GM23248 (cell line): ENCODE measurements at regions not wholly inside any gene's neighbourhood (a gene's known extent, or its start where the extent isn't known, plus 50 kb on each side); places are given as distances from the start of the nearest gene placed in this dataset.
A peak's percentile ranks its signal among the peaks of the same experiment; 100 is the strongest.

ENCODE experiments used
- DNase-seq: peaks from one replicate; pipeline ENCODE4 v3.0.0-alpha.2; 2015
- H2AFZ ChIP-seq: fragments of 200-600 bp; sonication (generic); 2 replicates; pipeline ENCODE4 v1.6.1; 2016; ENCODE audit warnings: antibody characterized with exemption
- H3F3A ChIP-seq: fragments of 200-600 bp; sonication (generic); 2 replicates; pipeline ENCODE4 v1.6.1; 2016; ENCODE audit warnings: mild to moderate bottlenecking, antibody characterized with exemption, mixed run types; ENCODE audit not compliant: insufficient read depth
- H3K27ac ChIP-seq: fragments of 200-600 bp; sonication (generic); 2 replicates; pipeline ENCODE4 v1.5.1; 2016; ENCODE audit warnings: mild to moderate bottlenecking
- H3K27me3 ChIP-seq: fragments of 200-600 bp; sonication (generic); replicated peaks from 2 replicates; pipeline ENCODE4 v1.6.1; 2016; ENCODE audit warnings: mild to moderate bottlenecking; ENCODE audit not compliant: insufficient read depth
- H3K36me3 ChIP-seq: fragments of 200-600 bp; sonication (generic); 2 replicates; pipeline ENCODE4 v1.6.1; 2016; ENCODE audit warnings: low read depth, mild to moderate bottlenecking
- H3K4me1 ChIP-seq: fragments of 200-600 bp; sonication (generic); 2 replicates; pipeline ENCODE4 v1.6.1; 2016; ENCODE audit warnings: mild to moderate bottlenecking; ENCODE audit not compliant: insufficient read depth
- H3K4me2 ChIP-seq: fragments of 200-600 bp; sonication (generic); one replicate; pipeline ENCODE4 v1.6.1; 2016; ENCODE audit warnings: mild to moderate bottlenecking; ENCODE audit not compliant: unreplicated experiment
- H3K4me3 ChIP-seq: fragments of 200-600 bp; sonication (generic); 2 replicates; pipeline ENCODE4 v1.5.1; 2016; ENCODE audit warnings: mild to moderate bottlenecking
- H3K79me2 ChIP-seq: fragments of 200-600 bp; sonication (generic); 2 replicates; pipeline ENCODE4 v1.6.1; 2016; ENCODE audit warnings: mild to moderate bottlenecking; ENCODE audit not compliant: insufficient read depth
- H3K9ac ChIP-seq: fragments of 200-600 bp; sonication (generic); 2 replicates; pipeline ENCODE4 v1.6.1; 2016; ENCODE audit warnings: mild to moderate bottlenecking
- H3K9me2 ChIP-seq: fragments of 200-600 bp; sonication (generic); 2 replicates; pipeline ENCODE4 v1.6.1; 2016; ENCODE audit warnings: mixed run types, mild to moderate bottlenecking, moderate library complexity; ENCODE audit not compliant: insufficient read depth
- H3K9me3 ChIP-seq: fragments of 200-600 bp; sonication (generic); one replicate; pipeline ENCODE4 v1.6.1; 2017; ENCODE audit warnings: low read depth
- H4K20me1 ChIP-seq: fragments of 200-600 bp; sonication (generic); 2 replicates; pipeline ENCODE4 v1.6.0; 2016; ENCODE audit not compliant: insufficient read depth
- EZH2 ChIP-seq: fragments of 200-600 bp; sonication (generic); IDR thresholded peaks from 2 replicates; pipeline ENCODE4 v1.6.1; 2018; ENCODE audit warnings: antibody characterized with exemption, mild to moderate bottlenecking; ENCODE audit not compliant: insufficient read depth, poor library complexity, severe bottlenecking
- EZH2phosphoT487 ChIP-seq: fragments of 200-600 bp; sonication (generic); IDR thresholded peaks from 2 replicates; pipeline ENCODE4 v1.6.1; 2018; ENCODE audit warnings: antibody characterized with exemption, moderate library complexity, mild to moderate bottlenecking, low read depth; ENCODE audit not compliant: insufficient read depth
- WGBS, 2 experiments: methylation state at CpG; one replicate each; pipeline ENCODE4 v1.1.6; 2015 to 2017; ENCODE audit warnings: low lambda C conversion rate in 2 of 2, low coverage in 1 of 2; ENCODE audit errors: missing lambda C conversion rate in 2 of 2; 5-methylcytosine and 5-hydroxymethylcytosine counted together
- in situ Hi-C: fragments of 300-500 bp; cut with MboI; formaldehyde crosslinking; loops from 2 replicates; pipeline ENCODE4 v1.15.0; 2020

- Histone ChIP-seq H3K79me2 (no peaks in the 10 kb centered on the region), H3K4me3 (no peak overlapping the region), H3K4me2 (no peak overlapping the region), H2AFZ (no peak overlapping the region), H3K36me3 (no peaks in the 10 kb centered on the region), H3K9me2 (no peaks in the 10 kb centered on the region), H4K20me1 (no peaks in the 10 kb centered on the region), H3F3A (0 out of 2 replicates have a peak, but pooled peaks cover 10% of the 10 kb centered on the region), H3K27ac (no peak overlapping the region), H3K9ac (no peak overlapping the region), H3K9me3 (no peaks in the 10 kb centered on the region), H3K27me3 (no peaks in the 10 kb centered on the region), H3K4me1 (peaks cover 12% of the 10 kb centered on the region; the same call in 1 of the 2 replicates)
- TF ChIP-seq EZH2phosphoT487 (no peak), EZH2 (no peak)
- WGBS, 2 experiments: 92 to 95% methylated on average over 5 of the region's 5 CpGs
- DNase-seq: no peak
- in situ Hi-C loops: no loop called here
Observed at GRCh38 chr18:3342628-3343027, 80.7 kb downstream of the MYL12B start.

DNA sequence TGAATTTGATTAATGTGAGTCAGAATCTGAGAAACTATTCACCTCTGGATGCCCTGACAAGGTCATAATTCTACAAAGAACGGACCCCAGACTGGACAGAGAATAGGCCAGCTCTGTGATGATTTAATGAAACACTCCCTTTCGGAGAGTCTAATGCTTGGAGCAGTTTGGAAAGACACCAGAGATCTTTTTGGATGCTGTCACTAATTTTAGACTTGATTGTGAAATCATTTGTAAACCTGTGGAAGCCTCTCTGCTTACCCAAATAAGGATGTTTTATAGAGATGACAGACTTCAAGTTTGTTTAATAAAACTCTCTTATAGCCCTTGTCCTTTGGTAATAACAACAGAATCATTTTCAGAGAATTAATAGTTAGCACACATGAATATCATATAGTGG lies 83.5 kb downstream of the MYL12B start:
- TF ChIP-seq EZH2phosphoT487 (no peak), EZH2 (no peak)
- Histone ChIP-seq H3K79me2 (no peaks in the 10 kb centered on the region), H3F3A (0 out of 2 replicates have a peak, but pooled peaks cover 10% of the 10 kb centered on the region), H3K4me3 (no peak overlapping the region), H4K20me1 (no peaks in the 10 kb centered on the region), H3K9me3 (no peaks in the 10 kb centered on the region), H3K4me2 (peak overlapping the region; percentile 1), H3K36me3 (no peaks in the 10 kb centered on the region), H3K4me1 (peaks cover 8% of the 10 kb centered on the region; the same call in 1 of the 2 replicates), H3K9ac (no peak overlapping the region), H3K9me2 (no peaks in the 10 kb centered on the region), H3K27ac (no peak overlapping the region), H2AFZ (no peak overlapping the region), H3K27me3 (no peaks in the 10 kb centered on the region)
- in situ Hi-C loops: no loop called here
- peak; percentile 55 for DNase-seq
- WGBS, 2 experiments: 18 to 25% methylated on average over 2 of the region's 2 CpGs

DNA sequence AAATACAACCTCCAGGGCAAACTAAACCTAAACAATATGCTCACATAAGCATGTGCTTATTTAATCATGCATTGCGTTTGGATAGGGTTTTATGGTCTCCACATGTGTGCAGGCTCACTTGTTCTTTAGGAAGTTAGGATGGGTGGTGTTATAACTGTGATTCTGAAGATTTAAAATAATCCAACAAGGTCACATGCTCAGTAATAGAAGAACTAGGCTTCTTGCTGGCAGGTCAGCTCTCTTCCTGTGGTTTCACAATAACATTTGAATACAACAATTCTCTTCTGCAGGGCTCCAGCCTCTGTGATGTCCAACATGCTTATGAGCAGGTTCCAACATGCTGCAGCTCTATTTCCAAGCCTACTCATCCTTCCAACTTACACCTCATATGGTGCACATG lies 84.0 kb downstream of the MYL12B start:
- H3K27ac ChIP-seq: no peak overlapping the region
- H3K79me2 ChIP-seq: no peaks in the 10 kb centered on the region
- H3K9me2 ChIP-seq: no peaks in the 10 kb centered on the region
- 3 to 4% methylated on average over 1 of the region's 1 CpG for WGBS, 2 experiments
- H3K4me1 ChIP-seq: peaks cover 12% of the 10 kb centered on the region; the same call in 1 of the 2 replicates
- no peak overlapping the region for H3K9ac ChIP-seq
- H4K20me1 ChIP-seq: no peaks in the 10 kb centered on the region
- no peaks in the 10 kb centered on the region for H3K9me3 ChIP-seq
- no peaks in the 10 kb centered on the region for H3K36me3 ChIP-seq
- no peaks in the 10 kb centered on the region for H3K27me3 ChIP-seq
- in situ Hi-C loops: no loop called here
- 0 out of 2 replicates have a peak, but pooled peaks cover 10% of the 10 kb centered on the region for H3F3A ChIP-seq
- no peak for DNase-seq
- TF ChIP-seq EZH2phosphoT487 (no peak), EZH2 (no peak)
- H3K4me3 ChIP-seq: no peak overlapping the region
- no peak overlapping the region for H2AFZ ChIP-seq
- peak overlapping the region; percentile 1 for H3K4me2 ChIP-seq

- Histone ChIP-seq H3K9me3 (no peaks in the 10 kb centered on the region), H3K4me2 (no peak overlapping the region), H3K4me1 (peaks cover 18% of the 10 kb centered on the region), H3K27ac (no peak overlapping the region), H3K9me2 (no peaks in the 10 kb centered on the region), H3K36me3 (no peaks in the 10 kb centered on the region), H2AFZ (no peak overlapping the region), H3K4me3 (no peak overlapping the region), H3K9ac (no peak overlapping the region), H3K79me2 (no peaks in the 10 kb centered on the region), H4K20me1 (no peaks in the 10 kb centered on the region), H3K27me3 (no peaks in the 10 kb centered on the region), H3F3A (0 out of 2 replicates have a peak, but pooled peaks cover 10% of the 10 kb centered on the region)
- DNase-seq: no peak
- in situ Hi-C loops: no loop called here
- TF ChIP-seq EZH2phosphoT487 (no peak), EZH2 (no peak)
- WGBS, 2 experiments: 36 to 38% methylated on average over 7 of the region's 7 CpGs
Observed at GRCh38 chr18:3346487-3346886, 84.6 kb downstream of the MYL12B start.

DNA sequence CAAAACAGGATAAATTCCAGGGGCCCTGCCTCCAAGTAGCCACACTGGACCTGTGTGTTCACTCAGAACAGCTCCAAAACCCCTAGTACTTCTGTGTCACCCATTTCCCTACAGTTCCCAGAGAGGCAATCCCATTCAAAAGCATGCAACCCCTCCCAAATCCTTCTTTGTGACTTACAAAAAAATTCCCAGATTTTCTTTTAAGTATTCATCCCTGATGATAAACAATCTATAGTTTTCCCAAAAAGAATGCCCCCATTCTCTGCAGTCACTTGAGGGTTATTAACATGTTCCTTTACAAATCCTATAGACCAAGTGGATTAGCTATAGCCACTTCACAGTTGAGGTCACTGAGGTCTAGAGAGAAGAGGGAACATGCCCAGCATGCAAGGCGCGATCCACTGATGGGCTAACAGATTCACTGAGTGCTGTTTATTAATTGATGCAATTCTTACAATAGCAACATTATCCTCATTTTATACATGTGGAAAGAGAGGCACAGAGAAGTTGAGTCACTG lies 85.4 kb downstream of the MYL12B start:
- DNase-seq: no peak
- Histone ChIP-seq H3K4me3 (no peak overlapping the region), H3K36me3 (no peaks in the 10 kb centered on the region), H3K4me2 (no peak overlapping the region), H3F3A (0 out of 2 replicates have a peak, but pooled peaks cover 10% of the 10 kb centered on the region), H3K79me2 (no peaks in the 10 kb centered on the region), H3K27me3 (no peaks in the 10 kb centered on the region), H3K9me2 (no peaks in the 10 kb centered on the region), H3K9me3 (no peaks in the 10 kb centered on the region), H3K27ac (no peak overlapping the region), H4K20me1 (no peaks in the 10 kb centered on the region), H2AFZ (no peak overlapping the region), H3K9ac (no peak overlapping the region), H3K4me1 (peaks cover 18% of the 10 kb centered on the region)
- WGBS, 2 experiments: 95 to 98% methylated on average over 2 of the region's 2 CpGs
- in situ Hi-C loops: no loop called here
- TF ChIP-seq EZH2 (no peak), EZH2phosphoT487 (no peak)
